Hepatocyte (in vitro differentiated cells): ENCODE measurements at regions not wholly inside any gene's neighbourhood (a gene's known extent, or its start where the extent isn't known, plus 50 kb on each side); places are given as distances from the start of the nearest gene placed in this dataset.
A peak's percentile ranks its signal among the peaks of the same experiment; 100 is the strongest.

Experiments used
- DNase-seq: peaks from one replicate; pipeline ENCODE4 v3.0.0-alpha.2; 2016; ENCODE audit warnings: low spot score
- H2AFZ ChIP-seq: fragments of 200-600 bp; sonication (generic); 2 replicates; pipeline ENCODE4 v1.6.0; 2016; ENCODE audit warnings: antibody characterized with exemption, mild to moderate bottlenecking
- H3K27ac ChIP-seq: fragments of 200-600 bp; sonication (generic); 2 replicates; pipeline ENCODE4 v1.5.1; 2016; ENCODE audit warnings: mild to moderate bottlenecking
- H3K27me3 ChIP-seq: fragments of 200-600 bp; sonication (generic); 2 replicates; pipeline ENCODE4 v1.6.1; 2016
- H3K36me3 ChIP-seq: fragments of 200-600 bp; sonication (generic); replicated peaks from 2 replicates; pipeline ENCODE4 v1.5.1; 2016; ENCODE audit warnings: low read depth; ENCODE audit not compliant: insufficient read depth
- H3K4me1 ChIP-seq: fragments of 200-600 bp; sonication (generic); 2 replicates; pipeline ENCODE4 v1.5.1; 2016; ENCODE audit warnings: mild to moderate bottlenecking, moderate library complexity; ENCODE audit not compliant: insufficient read depth
- H3K4me2 ChIP-seq: fragments of 200-600 bp; sonication (generic); 2 replicates; pipeline ENCODE4 v1.6.0; 2016
- H3K4me3 ChIP-seq: fragments of 200-600 bp; sonication (generic); 2 replicates; pipeline ENCODE4 v1.5.1; 2016; ENCODE audit warnings: mild to moderate bottlenecking
- H3K79me2 ChIP-seq: fragments of 200-600 bp; sonication (generic); 2 replicates; pipeline ENCODE4 v1.6.0; 2017; ENCODE audit warnings: mild to moderate bottlenecking
- H3K9me2 ChIP-seq: fragments of 200-600 bp; sonication (generic); replicated peaks from 2 replicates; pipeline ENCODE4 v1.6.0; 2017; ENCODE audit warnings: mild to moderate bottlenecking; ENCODE audit not compliant: insufficient read depth
- H3K9me3 ChIP-seq: fragments of 200-600 bp; sonication (generic); 2 replicates; pipeline ENCODE4 v1.5.1; 2016; ENCODE audit warnings: low read depth, mild to moderate bottlenecking
- H4K20me1 ChIP-seq: fragments of 200-600 bp; sonication (generic); 2 replicates; pipeline ENCODE4 v1.6.0; 2016; ENCODE audit warnings: mild to moderate bottlenecking; ENCODE audit not compliant: insufficient read depth, poor library complexity, severe bottlenecking
- CTCF ChIP-seq: fragments of 200-600 bp; sonication (generic); IDR thresholded peaks from 2 replicates; pipeline ENCODE4 v1.5.1; 2016; ENCODE audit warnings: antibody characterized with exemption, mild to moderate bottlenecking; ENCODE audit not compliant: poor library complexity
- EZH2 ChIP-seq: fragments of 200-600 bp; sonication (generic); IDR thresholded peaks from 2 replicates; pipeline ENCODE4 v1.6.1; 2016; ENCODE audit warnings: antibody characterized with exemption, mild to moderate bottlenecking, borderline replicate concordance
- EZH2phosphoT487 ChIP-seq: fragments of 200-600 bp; sonication (generic); IDR thresholded peaks from one replicate; pipeline ENCODE4 v1.6.1; 2018; ENCODE audit warnings: antibody characterized with exemption, mild to moderate bottlenecking, low read depth, moderate library complexity; ENCODE audit not compliant: unreplicated experiment, severe bottlenecking
- WGBS: methylation state at CpG from one replicate; pipeline ENCODE4 v1.1.6; 2016; ENCODE audit warnings: low lambda C conversion rate; ENCODE audit errors: missing lambda C conversion rate; 5-methylcytosine and 5-hydroxymethylcytosine counted together

DNA sequence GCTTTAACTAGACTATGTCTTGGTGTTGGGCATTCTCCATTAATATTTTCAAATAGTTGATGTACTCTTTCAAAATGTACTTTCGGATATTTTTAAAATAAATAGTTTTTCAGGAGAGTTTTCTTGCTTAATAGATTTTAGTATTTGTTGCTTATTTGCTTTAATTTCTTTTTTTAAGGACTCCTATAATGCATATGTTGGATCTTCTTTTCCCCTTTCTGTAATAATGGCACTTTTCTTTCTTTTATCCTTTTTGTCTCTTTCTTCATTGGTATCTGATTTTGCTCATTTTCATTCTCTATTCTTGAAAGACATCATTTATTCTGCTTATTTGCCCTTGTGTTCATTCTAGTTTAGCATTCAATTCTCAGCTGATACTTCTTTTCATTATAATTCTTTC lies 791.6 kb downstream of the GALR1 start:
- no peak for DNase-seq
- Histone ChIP-seq H3K9me3 (peaks cover 6% of the 10 kb centered on the region), H3K79me2 (no peaks in the 10 kb centered on the region), H3K27ac (no peak overlapping the region), H3K4me2 (no peak overlapping the region), H2AFZ (no peak overlapping the region), H3K4me3 (peak overlapping the region; percentile 3), H3K27me3 (no peaks in the 10 kb centered on the region), H3K36me3 (no peaks in the 10 kb centered on the region), H4K20me1 (no peaks in the 10 kb centered on the region), H3K4me1 (no peaks in the 10 kb centered on the region), H3K9me2 (no peaks in the 10 kb centered on the region)
- no peak for TF ChIP-seq EZH2
- TF ChIP-seq CTCF: no peak
- no peak for TF ChIP-seq EZH2phosphoT487
- WGBS: 93% methylated on average over 1 of the region's 1 CpG

DNA sequence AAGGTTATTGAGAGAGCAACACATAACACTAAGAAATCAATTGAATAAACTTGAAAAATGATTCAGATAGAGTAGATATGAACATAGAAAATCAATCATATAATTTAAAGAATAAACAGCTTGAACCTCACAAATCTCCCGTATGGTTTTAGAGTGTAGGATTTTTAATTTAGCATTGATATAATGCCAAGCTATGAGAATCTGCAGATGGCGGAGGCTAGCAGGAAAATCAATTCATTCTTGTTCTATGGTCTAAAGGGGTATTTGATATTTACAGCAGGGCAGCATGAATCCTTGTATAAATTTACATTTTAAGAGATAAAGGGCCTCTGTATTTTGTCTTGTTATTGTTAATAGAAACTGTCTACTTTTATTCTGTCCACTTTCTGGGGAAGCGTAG lies 797.0 kb downstream of the GALR1 start:
- WGBS: 89% methylated on average over 3 of the region's 3 CpGs
- H4K20me1 ChIP-seq: no peaks in the 10 kb centered on the region
- no peaks in the 10 kb centered on the region for H3K9me2 ChIP-seq
- no peaks in the 10 kb centered on the region for H3K4me1 ChIP-seq
- peaks cover 3% of the 10 kb centered on the region for H3K27me3 ChIP-seq
- no peak overlapping the region for H3K4me3 ChIP-seq
- H3K9me3 ChIP-seq: no peaks in the 10 kb centered on the region
- no peak for DNase-seq
- no peaks in the 10 kb centered on the region for H3K79me2 ChIP-seq
- no peak overlapping the region for H2AFZ ChIP-seq
- H3K27ac ChIP-seq: no peak overlapping the region
- no peak for TF ChIP-seq EZH2phosphoT487
- TF ChIP-seq CTCF: no peak
- TF ChIP-seq EZH2: no peak
- no peak overlapping the region for H3K4me2 ChIP-seq
- no peaks in the 10 kb centered on the region for H3K36me3 ChIP-seq

DNA sequence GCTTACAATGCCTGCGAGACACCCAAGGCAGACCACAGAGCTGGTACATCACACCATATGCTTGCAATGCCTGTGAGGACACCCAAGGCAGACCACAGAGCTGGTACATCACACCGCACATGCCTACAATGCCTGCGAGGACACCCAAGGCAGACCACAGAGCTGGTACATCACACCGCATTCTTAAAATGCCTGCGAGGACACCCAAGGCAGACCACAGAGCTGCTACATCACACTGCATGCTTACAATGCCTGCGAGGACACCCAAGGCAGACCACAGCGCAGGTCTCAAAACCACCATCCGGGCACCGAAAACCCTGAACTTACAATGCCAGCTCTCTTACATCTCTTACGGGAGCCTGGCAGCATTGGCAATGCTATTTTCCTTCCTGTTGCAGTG lies 799.6 kb downstream of the GALR1 start:
- Histone ChIP-seq H3K9me2 (no peaks in the 10 kb centered on the region), H4K20me1 (no peaks in the 10 kb centered on the region), H3K27ac (no peak overlapping the region), H3K79me2 (no peaks in the 10 kb centered on the region), H3K36me3 (no peaks in the 10 kb centered on the region), H3K4me3 (no peak overlapping the region), H3K4me1 (no peaks in the 10 kb centered on the region), H2AFZ (no peak overlapping the region), H3K9me3 (no peaks in the 10 kb centered on the region), H3K27me3 (peaks cover 3% of the 10 kb centered on the region), H3K4me2 (no peak overlapping the region)
- 92% methylated on average over 10 of the region's 10 CpGs for WGBS
- TF ChIP-seq CTCF: no peak
- TF ChIP-seq EZH2phosphoT487: no peak
- TF ChIP-seq EZH2: no peak
- DNase-seq: no peak

GRCh38 chr18:78054801-78055200 lies 805.2 kb downstream of the GALR1 start:
- no peak overlapping the region for H3K4me3 ChIP-seq
- H4K20me1 ChIP-seq: no peaks in the 10 kb centered on the region
- TF ChIP-seq EZH2phosphoT487: no peak
- TF ChIP-seq CTCF: no peak
- TF ChIP-seq EZH2: no peak
- no peak overlapping the region for H3K27ac ChIP-seq
- DNase-seq: no peak
- WGBS: 83% methylated on average over 6 of the region's 6 CpGs
- no peaks in the 10 kb centered on the region for H3K27me3 ChIP-seq
- H3K36me3 ChIP-seq: no peaks in the 10 kb centered on the region
- H3K9me3 ChIP-seq: no peaks in the 10 kb centered on the region
- no peaks in the 10 kb centered on the region for H3K79me2 ChIP-seq
- H3K4me2 ChIP-seq: no peak overlapping the region
- no peaks in the 10 kb centered on the region for H3K9me2 ChIP-seq
- H2AFZ ChIP-seq: no peak overlapping the region
- H3K4me1 ChIP-seq: no peaks in the 10 kb centered on the region
